ENCODE measurements at regions not wholly inside any gene's neighbourhood (a gene's known extent, or its start where the extent isn't known, plus 50 kb on each side); places are given as distances from the start of the nearest gene placed in this dataset.

DNA sequence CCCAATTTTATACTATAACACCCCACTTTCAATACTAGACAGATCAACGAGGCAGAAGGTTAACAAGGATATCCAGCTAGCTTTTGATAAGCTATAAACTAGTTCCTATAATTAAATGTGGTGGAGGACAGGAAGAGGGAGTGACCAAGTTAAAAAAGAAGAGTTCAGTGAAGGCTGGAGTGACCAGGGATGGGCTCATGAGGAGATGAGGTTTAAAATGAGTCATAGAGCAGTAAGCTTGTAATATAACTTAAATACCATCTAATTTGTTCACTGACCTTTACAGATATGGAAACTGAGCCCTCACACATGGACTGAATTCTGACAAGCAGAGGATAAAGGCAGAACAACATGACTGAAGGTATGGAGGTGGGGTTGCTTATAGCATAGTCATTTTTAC lies 284.5 kb downstream of the SPATA31D1 start:
- no peak overlapping the region for H3K27ac ChIP-seq

DNA sequence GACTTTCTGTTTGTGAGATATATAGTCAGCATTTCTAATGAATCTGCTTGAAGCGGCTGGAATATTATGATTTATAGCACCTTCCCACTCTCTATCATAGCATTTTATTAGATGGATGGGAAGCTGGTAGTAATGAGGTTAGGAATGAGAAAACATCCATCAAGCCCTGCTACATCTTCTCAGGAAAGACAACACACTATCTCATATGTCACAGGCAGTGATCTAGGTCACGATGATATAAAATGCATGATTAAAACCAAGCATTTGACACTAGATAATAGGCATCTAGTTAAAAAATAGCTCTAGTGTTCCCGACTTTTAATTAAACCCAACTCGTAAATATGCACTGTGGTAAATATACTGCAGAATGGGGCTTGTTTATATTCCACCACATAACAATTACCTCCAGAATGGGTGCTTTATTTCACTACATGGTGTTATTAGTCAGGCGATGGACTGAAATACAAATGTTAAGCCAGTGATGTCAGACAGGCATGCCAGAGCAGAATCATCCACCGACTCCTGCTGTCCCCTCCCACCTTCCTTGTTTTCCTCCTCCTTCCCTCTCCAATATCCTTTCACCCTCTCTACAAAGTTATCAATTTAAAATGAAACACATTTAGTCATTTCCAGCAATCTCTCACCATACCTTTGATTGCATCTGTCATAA lies 286.8 kb downstream of the SPATA31D1 start:
- H3K27ac ChIP-seq, result no peak overlapping the region
- no peak for TF ChIP-seq ZFX (IDR thresholded peaks at IDR 0.05)
- TF ChIP-seq, protein P1, sequence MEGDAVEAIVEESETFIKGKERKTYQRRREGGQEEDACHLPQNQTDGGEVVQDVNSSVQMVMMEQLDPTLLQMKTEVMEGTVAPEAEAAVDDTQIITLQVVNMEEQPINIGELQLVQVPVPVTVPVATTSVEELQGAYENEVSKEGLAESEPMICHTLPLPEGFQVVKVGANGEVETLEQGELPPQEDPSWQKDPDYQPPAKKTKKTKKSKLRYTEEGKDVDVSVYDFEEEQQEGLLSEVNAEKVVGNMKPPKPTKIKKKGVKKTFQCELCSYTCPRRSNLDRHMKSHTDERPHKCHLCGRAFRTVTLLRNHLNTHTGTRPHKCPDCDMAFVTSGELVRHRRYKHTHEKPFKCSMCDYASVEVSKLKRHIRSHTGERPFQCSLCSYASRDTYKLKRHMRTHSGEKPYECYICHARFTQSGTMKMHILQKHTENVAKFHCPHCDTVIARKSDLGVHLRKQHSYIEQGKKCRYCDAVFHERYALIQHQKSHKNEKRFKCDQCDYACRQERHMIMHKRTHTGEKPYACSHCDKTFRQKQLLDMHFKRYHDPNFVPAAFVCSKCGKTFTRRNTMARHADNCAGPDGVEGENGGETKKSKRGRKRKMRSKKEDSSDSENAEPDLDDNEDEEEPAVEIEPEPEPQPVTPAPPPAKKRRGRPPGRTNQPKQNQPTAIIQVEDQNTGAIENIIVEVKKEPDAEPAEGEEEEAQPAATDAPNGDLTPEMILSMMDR (conservative IDR thresholded peaks at IDR 0.05), result no peak

More for the DNA sequence above, 284.5 kb downstream of the SPATA31D1 start:
- TF ChIP-seq, protein P1 (conservative IDR thresholded peaks at IDR 0.05), result no peak
- TF ChIP-seq ZFX (IDR thresholded peaks at IDR 0.05), result no peak

DNA sequence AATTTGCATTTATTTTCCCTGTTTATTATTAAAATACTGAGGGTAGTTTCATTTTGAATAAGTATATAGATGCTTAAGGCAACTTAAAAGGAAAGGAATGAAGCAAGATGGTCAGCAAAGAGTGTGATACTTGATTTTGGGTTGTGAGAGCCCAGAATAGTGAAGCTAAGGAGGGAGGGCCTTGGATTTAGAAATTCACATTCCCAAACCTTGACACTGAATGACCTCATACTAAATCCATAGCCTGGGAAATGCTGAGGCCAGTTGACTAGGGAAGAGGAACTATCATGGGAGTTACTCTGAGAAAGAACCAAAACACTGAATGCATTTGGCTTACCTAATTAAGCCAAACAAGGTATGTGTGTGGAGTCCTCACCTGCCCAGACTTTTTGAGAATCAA lies 292.5 kb downstream of the SPATA31D1 start:
- no peak for TF ChIP-seq ZFX (IDR thresholded peaks at IDR 0.05)
- TF ChIP-seq, protein P1 (conservative IDR thresholded peaks at IDR 0.05), result no peak
- no peak overlapping the region for H3K27ac ChIP-seq

DNA sequence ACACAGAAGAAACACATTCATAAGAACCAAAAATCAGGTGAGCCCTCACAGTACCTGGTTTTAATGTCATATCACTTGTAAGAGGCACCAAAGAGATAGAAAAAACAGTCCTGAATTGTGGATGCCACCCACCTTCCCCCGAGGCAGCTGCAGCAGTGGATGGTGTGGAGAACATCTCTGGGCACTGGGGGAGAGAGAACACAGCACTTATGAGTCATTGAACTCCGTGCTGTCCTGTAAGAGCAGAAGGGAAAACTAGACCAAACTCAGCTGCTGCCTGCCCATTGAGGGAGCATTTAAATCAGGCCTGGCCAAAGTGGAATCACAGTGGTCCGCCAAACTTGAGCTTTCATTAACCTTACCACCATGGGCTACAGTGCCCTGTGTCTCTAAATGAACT lies 296.2 kb downstream of the SPATA31D1 start:
- no peak for TF ChIP-seq ZFX (IDR thresholded peaks at IDR 0.05)
- TF ChIP-seq, protein P1 (conservative IDR thresholded peaks at IDR 0.05), result no peak
- H3K27ac ChIP-seq, result no peak overlapping the region

DNA sequence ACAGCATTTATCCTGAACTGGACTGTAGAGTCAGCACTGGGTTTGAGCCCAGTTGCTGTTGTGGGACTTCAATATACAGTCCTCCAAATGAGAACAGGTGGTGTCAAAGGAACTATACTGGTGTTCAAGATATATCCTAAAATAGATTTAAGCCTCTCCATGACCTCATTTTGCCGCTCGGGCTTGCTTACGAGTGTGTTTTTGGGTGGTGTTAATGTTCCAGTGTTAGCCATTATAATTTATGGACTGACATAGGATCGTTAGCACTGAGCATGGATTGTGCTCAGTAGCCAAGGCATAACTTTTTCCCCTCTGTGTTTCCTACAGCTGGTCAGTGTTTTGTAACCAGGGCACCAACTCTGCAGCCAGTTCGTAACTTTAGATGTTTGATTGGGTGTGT lies 306.6 kb downstream of the SPATA31D1 start:
- H3K27ac ChIP-seq, result no peak overlapping the region
- TF ChIP-seq ZFX (IDR thresholded peaks at IDR 0.05), result no peak
- TF ChIP-seq, protein P1 (conservative IDR thresholded peaks at IDR 0.05), result no peak

DNA sequence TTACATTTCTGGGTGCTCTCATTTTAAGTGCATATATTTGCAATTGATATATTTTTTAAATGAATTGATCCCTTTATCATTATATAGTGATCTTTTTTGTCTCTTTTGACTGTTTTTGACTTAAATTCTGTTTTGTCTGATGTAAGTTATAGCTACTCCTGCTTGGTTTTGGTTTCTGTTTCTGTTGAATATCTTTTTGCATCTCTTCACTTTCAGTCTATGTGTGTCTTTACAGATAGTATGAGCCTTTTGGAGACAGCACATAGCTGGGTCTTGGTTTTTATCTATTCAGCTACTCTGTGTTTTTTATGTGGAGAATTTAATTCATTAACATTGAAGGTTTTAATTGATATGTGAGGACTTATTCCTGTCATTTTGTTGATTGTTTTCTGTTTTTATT lies 311.3 kb downstream of the SPATA31D1 start:
- no peak for TF ChIP-seq ZFX (IDR thresholded peaks at IDR 0.05)
- TF ChIP-seq, protein P1 (conservative IDR thresholded peaks at IDR 0.05), result no peak
- no peak overlapping the region for H3K27ac ChIP-seq

DNA sequence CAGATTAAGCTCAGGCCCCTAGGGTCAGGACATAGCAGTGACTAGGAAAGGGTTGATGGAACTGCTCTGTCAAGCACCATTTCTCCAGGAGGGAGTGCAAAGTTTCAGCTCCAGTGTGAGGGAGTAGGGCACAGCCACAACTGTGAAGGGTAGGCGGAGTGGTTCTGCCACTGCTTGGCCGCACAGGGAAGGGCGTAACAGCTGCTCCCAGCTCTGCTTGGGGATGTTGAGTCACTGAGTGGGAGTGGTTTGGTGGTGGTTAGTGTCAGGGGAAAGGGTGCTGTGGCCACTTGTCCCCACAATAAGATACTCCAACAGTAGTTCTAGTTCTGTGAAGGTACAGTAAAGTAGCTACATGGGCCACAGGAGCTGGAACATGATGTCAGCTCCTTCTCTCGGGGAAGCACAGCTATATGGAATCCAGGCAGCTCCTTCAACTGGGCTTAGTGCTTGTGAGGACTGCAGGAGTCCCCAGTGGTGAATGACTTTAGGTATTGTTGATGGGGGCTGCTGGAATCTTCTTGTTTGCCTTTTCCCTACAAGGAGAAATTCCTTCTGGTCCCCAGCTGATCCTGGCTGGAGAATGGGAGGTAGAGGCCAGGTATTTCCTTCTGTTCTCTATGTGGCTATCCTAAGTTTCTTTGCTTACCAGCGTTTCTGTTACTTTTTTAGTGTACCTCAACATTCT lies 314.5 kb downstream of the SPATA31D1 start:
- no peak for TF ChIP-seq ZFX (IDR thresholded peaks at IDR 0.05)
- TF ChIP-seq, protein P1 (conservative IDR thresholded peaks at IDR 0.05), result no peak
- no peak overlapping the region for H3K27ac ChIP-seq
